DMS53 treated with DMSO at 0.1 percent for 48 hours (cell line): ENCODE measurements at regions not wholly inside any gene's neighbourhood (a gene's known extent, or its start where the extent isn't known, plus 50 kb on each side); places are given as distances from the start of the nearest gene placed in this dataset.

Experiments
- DNase-seq: peaks from one replicate; lab custom pipeline; 2025; ENCODE audit not compliant: unreplicated experiment; lab: John Stamatoyannopoulos, UW

GRCh38 chr5:68555907-68556681, 340.5 kb downstream of the PIK3R1 start:
- no peak for DNase-seq

- DNase-seq = no peak
These were observed 341.8 kb downstream of the PIK3R1 start for GRCh38 chr5:68557162-68557936.

GRCh38 chr5:68562308-68562707, 346.8 kb downstream of the PIK3R1 start:
- DNase-seq = no peak

- no peak for DNase-seq
These were observed 349.9 kb downstream of the PIK3R1 start for GRCh38 chr5:68565427-68565826.

- no peak for DNase-seq
These were observed 361.2 kb downstream of the PIK3R1 start for GRCh38 chr5:68576805-68577204.

GRCh38 chr5:68582284-68582683, 366.7 kb downstream of the PIK3R1 start:
- DNase-seq = no peak

GRCh38 chr5:68587171-68587570, 371.6 kb downstream of the PIK3R1 start:
- no peak for DNase-seq

- DNase-seq = no peak
These were observed 376.3 kb downstream of the PIK3R1 start for GRCh38 chr5:68591850-68592249.

GRCh38 chr5:68592351-68592750, 376.8 kb downstream of the PIK3R1 start:
- no peak for DNase-seq

- DNase-seq = peak; percentile 3
These were observed 377.7 kb downstream of the PIK3R1 start for GRCh38 chr5:68593211-68593671.

- no peak for DNase-seq
These were observed 397.4 kb downstream of the PIK3R1 start for GRCh38 chr5:68612972-68613371.

- DNase-seq = no peak
These were observed 402.9 kb downstream of the PIK3R1 start for GRCh38 chr5:68618501-68618900.

GRCh38 chr5:68627001-68627400, 411.4 kb downstream of the PIK3R1 start:
- no peak for DNase-seq

- DNase-seq = no peak
These were observed 412.7 kb downstream of the PIK3R1 start for GRCh38 chr5:68628082-68628814.

GRCh38 chr5:68630354-68630753, 414.8 kb downstream of the PIK3R1 start:
- DNase-seq = no peak

- no peak for DNase-seq
These were observed 416.3 kb downstream of the PIK3R1 start for GRCh38 chr5:68631884-68632283.

GRCh38 chr5:68641211-68641610, 425.7 kb downstream of the PIK3R1 start:
- DNase-seq = no peak

GRCh38 chr5:68643064-68643463, 427.5 kb downstream of the PIK3R1 start:
- DNase-seq = no peak

- DNase-seq = no peak
These were observed 429.4 kb downstream of the PIK3R1 start for GRCh38 chr5:68644971-68645370.

GRCh38 chr5:68646144-68646543, 430.6 kb downstream of the PIK3R1 start:
- DNase-seq = no peak

GRCh38 chr5:68647743-68648142, 432.2 kb downstream of the PIK3R1 start:
- no peak for DNase-seq
